ENCODE measurements at regions not wholly inside any gene's neighbourhood (a gene's known extent, or its start where the extent isn't known, plus 50 kb on each side); places are given as distances from the start of the nearest gene placed in this dataset.

- TF ChIP-seq EZH2phosphoT487 (conservative IDR thresholded peaks at IDR 0.05; ENCODE audit: low read length) (no peak), CTCF (IDR thresholded peaks at IDR 0.05; ENCODE audit: insufficient read depth, low read length, poor library complexity, severe bottlenecking) (no peak)
- Histone ChIP-seq H3K36me3 (ENCODE audit: low read length) (no peaks in the 10 kb centered on the region), H3K4me2 (ENCODE audit: low read depth, low read length, poor library complexity, severe bottlenecking) (no peak overlapping the region)
These were observed 238.5 kb downstream of the NSUN3 start for GRCh38 chr3:94301366-94301765.

DNA sequence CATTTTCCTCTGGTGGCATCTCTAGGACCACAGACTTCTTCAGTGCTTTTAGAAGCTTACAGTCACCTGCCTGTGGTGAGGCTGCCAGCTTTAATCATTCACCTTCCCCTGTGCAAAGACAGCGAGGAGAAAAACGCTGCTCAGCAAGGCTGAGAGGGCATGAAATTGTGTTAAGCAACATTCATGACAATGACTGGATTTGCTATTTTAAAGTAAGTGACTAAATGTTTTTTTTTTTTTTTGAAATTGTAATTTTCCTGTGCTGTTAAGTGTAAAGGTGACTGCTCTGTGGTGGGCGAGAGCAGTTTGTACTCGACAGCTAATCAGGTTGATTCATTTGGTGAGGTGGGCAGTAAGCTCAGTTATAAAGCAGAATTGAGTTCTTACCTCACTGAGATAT lies 240.4 kb downstream of the NSUN3 start:
- Histone ChIP-seq H3K36me3 (ENCODE audit: low read length) (no peaks in the 10 kb centered on the region), H3K4me3 (ENCODE audit: insufficient read depth, low read length, poor library complexity, severe bottlenecking) (no peak overlapping the region), H3K9ac (ENCODE audit: low read length) (no peak overlapping the region), H3K27ac (ENCODE audit: low read depth, low read length) (no peak overlapping the region), H3K9me3 (ENCODE audit: insufficient read depth, low read length) (no peaks in the 10 kb centered on the region), H3F3A (ENCODE audit: insufficient read depth) (no peaks in the 10 kb centered on the region), H3K4me2 (ENCODE audit: low read depth, low read length, poor library complexity, severe bottlenecking) (no peak overlapping the region), H3K27me3 (ENCODE audit: low read length) (no peaks in the 10 kb centered on the region), H3K79me2 (ENCODE audit: insufficient read depth, low read length) (no peaks in the 10 kb centered on the region), H3K9me2 (replicated peaks; ENCODE audit: insufficient read depth, low read length) (no peaks in the 10 kb centered on the region), H2AFZ (ENCODE audit: low read depth, low read length, severe bottlenecking) (no peak overlapping the region), H4K20me1 (ENCODE audit: low read depth, low read length) (no peaks in the 10 kb centered on the region)
- no peak for TF ChIP-seq EZH2phosphoT487 (conservative IDR thresholded peaks at IDR 0.05; ENCODE audit: low read length)
- TF ChIP-seq CTCF (IDR thresholded peaks at IDR 0.05; ENCODE audit: insufficient read depth, low read length, poor library complexity, severe bottlenecking) = no peak

More at GRCh38 chr3:94301366-94301765, 238.5 kb downstream of the NSUN3 start:
- H2AFZ ChIP-seq (ENCODE audit: low read depth, low read length, severe bottlenecking) = no peak overlapping the region
- no peaks in the 10 kb centered on the region for H3K9me2 ChIP-seq (replicated peaks; ENCODE audit: insufficient read depth, low read length)
- H3K27ac ChIP-seq (ENCODE audit: low read depth, low read length) = no peak overlapping the region
- H3K4me3 ChIP-seq (ENCODE audit: insufficient read depth, low read length, poor library complexity, severe bottlenecking) = no peak overlapping the region
- no peaks in the 10 kb centered on the region for H3F3A ChIP-seq (ENCODE audit: insufficient read depth)
- H3K9ac ChIP-seq (ENCODE audit: low read length) = no peak overlapping the region
- no peaks in the 10 kb centered on the region for H3K9me3 ChIP-seq (ENCODE audit: insufficient read depth, low read length)
- H3K27me3 ChIP-seq (ENCODE audit: low read length) = no peaks in the 10 kb centered on the region
- H4K20me1 ChIP-seq (ENCODE audit: low read depth, low read length) = no peaks in the 10 kb centered on the region
- H3K79me2 ChIP-seq (ENCODE audit: insufficient read depth, low read length) = no peaks in the 10 kb centered on the region

GRCh38 chr3:94303897-94304296 lies 241.0 kb downstream of the NSUN3 start:
- Histone ChIP-seq H3K27me3 (ENCODE audit: low read length) (no peaks in the 10 kb centered on the region), H4K20me1 (ENCODE audit: low read depth, low read length) (no peaks in the 10 kb centered on the region), H3K9ac (ENCODE audit: low read length) (no peak overlapping the region), H3K9me3 (ENCODE audit: insufficient read depth, low read length) (no peaks in the 10 kb centered on the region), H3K27ac (ENCODE audit: low read depth, low read length) (no peak overlapping the region), H3K36me3 (ENCODE audit: low read length) (no peaks in the 10 kb centered on the region), H3F3A (ENCODE audit: insufficient read depth) (no peaks in the 10 kb centered on the region), H3K4me2 (ENCODE audit: low read depth, low read length, poor library complexity, severe bottlenecking) (no peak overlapping the region), H2AFZ (ENCODE audit: low read depth, low read length, severe bottlenecking) (no peak overlapping the region), H3K79me2 (ENCODE audit: insufficient read depth, low read length) (no peaks in the 10 kb centered on the region), H3K4me3 (ENCODE audit: insufficient read depth, low read length, poor library complexity, severe bottlenecking) (no peak overlapping the region), H3K9me2 (replicated peaks; ENCODE audit: insufficient read depth, low read length) (no peaks in the 10 kb centered on the region)
- TF ChIP-seq EZH2phosphoT487 (conservative IDR thresholded peaks at IDR 0.05; ENCODE audit: low read length) (no peak), CTCF (IDR thresholded peaks at IDR 0.05; ENCODE audit: insufficient read depth, low read length, poor library complexity, severe bottlenecking) (no peak)
